Right renal cortex interstitium (tissue), 3 donors: ENCODE measurements at regions not wholly inside any gene's neighbourhood (a gene's known extent, or its start where the extent isn't known, plus 50 kb on each side); places are given as distances from the start of the nearest gene placed in this dataset.

Experiments
- DNase-seq, 3 donors: peaks; one replicate each; pipeline ENCODE4 v3.0.0-alpha.2; 2013; ENCODE audit warnings: low read depth in 3 of 3, low spot score in 2 of 3

DNA sequence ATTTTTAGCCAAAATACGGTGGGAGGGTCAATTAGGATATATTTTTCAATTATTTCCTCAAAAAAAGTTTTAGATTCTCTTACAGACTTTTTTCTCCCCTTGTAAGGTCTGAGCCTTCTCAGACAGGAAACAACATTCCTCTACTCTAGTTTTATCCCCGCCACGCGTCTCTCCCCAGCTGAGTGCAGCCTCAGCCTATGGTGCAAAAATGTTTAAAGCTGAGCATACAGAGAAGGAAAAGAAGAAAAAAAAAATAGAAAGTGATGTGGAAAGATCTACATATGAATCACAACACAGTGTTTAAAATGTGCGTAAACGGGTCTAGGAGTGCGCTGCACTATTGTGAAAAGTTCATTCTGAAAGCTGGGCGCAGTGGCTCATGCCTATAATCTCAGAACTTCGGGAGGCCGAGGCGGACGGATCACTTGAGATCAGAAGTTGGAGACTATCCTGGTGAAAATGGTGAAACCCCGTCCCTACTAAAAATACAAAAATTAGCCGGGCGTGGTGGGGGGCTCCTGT, 159.0 kb downstream of the TRIM27 start:
- no peak for DNase-seq

DNA sequence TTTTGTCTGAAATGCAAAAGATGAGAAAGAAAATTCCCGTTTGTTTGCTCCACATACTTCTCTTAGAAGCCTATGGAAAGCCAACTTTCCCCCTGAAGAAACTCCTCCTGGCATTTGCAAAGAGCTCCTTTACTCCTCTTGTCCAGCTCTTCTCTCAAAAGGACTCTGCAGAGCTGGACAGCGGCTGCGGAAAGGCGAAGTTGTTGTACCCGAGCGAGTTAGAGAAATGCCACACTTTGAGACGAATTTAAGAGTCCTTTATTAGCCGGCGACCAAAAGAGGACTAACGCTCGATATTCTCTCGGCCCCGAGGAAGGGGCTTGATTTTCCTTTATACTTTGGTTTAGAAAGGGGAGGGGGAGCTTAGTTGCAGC, 157.8 kb downstream of the TRIM27 start:
- DNase-seq: no peak

DNA sequence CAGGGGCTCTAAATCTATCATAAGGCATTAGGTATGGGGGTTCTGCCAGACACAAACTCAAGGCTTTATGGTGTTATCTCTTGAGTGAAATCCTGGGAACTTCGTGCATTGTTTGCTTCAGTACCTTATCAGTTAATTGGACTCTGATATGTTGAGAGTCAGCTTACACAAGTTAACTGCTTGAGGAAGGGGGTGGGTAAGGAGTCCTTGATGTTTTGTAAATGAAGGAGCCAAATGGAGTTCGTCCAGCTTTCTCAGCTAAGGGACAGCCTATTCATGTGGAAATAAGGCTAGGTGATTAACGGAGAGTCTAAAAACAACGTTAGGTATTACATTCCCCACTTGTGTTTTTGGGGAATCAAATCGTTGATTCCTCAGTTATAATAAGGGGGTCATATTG, 157.4 kb downstream of the TRIM27 start:
- no peak for DNase-seq

DNA sequence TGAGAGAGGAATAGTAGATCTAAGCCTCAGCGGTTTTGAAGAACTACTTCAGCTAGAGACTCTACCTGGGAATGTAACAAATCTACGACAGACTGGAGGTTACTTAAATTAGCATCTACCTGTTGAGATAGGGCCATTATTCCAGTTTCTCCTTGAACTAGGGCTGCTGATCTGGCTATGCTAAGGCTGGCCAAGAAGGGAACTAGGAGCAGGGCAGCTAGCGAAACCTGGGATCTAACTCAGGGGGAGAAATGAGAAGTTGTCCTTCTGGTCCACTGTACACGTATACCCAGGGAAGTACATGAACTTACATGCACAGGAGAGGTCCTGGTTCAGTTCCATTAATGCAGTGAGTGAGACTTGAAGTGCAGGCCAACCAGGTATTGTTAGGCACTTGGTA, 156.7 kb downstream of the TRIM27 start:
- no peak for DNase-seq

DNA sequence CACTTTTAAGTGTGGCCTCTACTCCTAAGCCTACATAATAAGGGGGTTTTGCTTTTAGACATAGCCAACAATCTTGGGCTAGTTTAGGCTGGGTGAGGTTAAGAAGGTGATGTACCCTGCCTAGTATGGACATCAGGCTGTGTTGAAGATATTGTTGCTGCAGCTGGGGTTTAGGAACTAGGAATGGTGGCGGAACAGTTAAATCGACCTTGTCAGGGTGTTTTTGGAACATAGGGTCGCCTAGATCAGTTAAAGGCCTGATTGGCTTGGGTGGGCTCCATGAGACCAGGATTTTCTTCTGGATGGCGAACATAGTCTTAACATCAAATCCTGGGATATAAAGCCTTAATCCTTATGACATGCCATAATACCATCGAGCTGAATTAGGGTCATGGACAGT, 156.1 kb downstream of the TRIM27 start:
- DNase-seq: no peak

DNA sequence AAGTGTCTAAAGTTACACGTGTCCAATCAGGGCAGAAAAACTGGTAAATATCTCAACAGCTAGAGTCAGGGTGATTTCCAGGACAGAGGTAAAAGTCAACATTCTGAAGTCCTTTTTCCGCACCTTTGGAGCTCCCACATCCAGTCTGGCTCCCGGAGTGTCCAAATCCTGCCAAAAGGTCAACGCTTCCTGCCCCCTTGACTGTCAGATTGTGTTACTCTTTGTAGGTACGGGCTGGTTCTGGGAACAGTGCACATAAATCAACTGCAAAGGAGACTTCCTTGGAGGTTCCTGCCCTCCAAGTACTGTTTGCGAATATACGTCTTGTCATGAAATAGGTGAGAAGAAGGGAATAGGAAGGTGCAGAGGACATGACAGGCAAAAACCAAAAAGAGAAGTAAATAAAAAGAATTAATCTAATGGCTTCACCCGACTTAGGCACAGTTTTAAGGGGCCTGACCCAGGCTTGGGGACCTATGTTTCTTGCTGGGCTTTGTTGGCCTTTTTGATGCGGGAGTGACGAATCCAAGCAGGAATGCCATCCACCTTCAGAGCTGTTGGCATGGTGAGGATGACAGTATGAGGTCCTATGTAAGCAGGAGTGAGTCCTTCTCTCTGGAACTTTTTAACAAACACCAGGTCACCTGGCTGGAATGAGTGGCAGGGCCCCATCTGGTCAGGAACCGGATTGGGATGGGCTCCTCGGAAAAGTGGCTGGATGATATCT, 155.4 kb downstream of the TRIM27 start:
- DNase-seq: no peak

DNA sequence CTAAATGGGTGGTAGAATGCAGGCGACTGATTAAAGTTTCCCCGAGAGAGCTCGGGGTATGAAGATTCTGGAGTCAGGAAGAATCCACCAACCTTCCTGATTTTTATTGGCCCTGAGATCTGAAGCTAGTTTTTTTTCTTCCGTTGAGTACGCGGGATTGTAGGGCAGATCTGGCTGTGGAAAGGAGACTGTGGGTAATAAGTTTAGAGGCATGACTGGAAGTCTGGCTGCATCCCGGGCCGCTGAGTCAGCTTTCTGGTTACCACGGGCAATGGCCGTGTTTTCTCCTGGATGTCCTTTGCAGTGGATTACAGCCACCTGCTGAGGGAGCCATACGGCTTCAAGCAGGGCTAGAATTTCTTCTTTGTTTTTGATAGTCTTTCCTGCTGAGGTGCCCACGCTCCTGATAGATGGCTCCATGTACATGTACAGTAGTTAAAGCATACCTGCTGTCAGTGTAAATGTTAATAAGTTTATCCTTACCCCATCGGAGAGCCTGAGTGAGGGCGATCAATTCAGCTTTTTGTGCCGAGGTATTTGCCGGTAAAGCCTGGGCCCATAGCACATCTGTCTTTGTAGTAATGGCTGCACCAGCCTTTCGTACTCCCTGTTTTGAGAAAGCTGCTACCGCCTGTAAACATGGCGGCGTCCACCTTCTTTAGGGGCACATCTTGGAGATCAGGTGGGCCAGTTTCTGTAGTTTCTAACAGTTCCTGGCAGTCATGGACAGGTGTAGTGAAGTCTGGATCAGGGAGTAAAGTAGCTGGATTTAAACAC, 154.0 kb downstream of the TRIM27 start:
- DNase-seq: no peak

DNA sequence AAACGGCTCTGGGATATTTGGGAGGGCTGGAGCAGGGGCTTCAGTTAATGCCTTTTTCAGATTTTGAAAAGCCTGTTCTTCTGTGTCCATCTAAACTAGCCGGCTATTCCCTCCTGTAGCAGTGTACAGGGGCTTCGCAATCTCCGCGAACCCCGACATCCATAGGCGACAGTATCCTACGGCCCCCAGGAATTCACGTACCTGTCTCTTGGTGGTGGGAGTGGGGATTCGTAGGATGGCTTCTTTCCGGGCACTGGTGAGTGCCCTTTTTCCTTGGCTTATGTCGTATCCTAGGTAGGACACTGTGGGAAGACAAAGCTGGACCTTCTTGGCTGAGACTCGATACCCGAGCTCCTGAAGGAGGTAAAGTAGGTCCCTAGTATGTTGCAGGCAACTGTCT, 153.1 kb downstream of the TRIM27 start:
- no peak for DNase-seq

DNA sequence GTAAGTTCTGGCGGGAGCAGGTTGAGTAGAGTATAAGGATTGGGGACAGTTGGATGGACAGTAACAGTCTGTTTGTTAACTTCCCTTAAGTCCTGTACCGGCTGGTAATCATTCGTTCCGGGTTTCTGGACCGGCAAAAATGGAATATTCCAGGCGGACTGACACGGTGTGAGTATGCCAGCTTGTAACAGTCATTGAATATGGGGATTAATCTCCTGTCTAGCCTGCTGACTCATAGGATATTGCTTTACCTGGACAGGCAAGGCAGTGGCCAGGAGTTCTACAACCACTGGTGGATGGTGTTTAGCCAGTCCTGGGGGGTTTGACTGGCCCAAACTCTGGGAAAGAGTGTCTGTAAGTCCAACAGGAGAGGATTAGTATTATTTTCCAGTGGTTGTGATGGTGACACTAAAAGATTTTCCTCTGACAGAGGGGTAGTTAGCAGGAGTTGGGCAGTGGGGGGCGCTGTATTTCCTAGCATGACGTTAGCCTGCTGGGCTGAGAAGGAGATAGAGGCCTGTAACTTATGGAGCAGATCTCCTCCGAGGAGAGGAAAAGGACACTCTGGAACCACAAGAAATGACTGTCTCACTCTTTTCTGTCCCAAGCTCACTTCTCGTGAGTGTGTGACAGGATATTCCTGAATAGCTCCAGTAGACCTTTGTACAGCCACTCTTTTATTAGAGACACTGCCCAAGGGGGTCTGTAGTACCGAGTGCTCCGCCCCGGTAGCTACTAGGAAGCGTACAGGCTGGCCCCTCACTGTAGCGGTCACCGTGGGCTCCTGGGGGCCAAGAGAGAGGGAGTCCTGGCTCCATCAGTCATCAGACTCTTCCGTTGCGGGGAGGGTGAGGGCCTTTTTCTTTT, 152.2 kb downstream of the TRIM27 start:
- DNase-seq: no peak

DNA sequence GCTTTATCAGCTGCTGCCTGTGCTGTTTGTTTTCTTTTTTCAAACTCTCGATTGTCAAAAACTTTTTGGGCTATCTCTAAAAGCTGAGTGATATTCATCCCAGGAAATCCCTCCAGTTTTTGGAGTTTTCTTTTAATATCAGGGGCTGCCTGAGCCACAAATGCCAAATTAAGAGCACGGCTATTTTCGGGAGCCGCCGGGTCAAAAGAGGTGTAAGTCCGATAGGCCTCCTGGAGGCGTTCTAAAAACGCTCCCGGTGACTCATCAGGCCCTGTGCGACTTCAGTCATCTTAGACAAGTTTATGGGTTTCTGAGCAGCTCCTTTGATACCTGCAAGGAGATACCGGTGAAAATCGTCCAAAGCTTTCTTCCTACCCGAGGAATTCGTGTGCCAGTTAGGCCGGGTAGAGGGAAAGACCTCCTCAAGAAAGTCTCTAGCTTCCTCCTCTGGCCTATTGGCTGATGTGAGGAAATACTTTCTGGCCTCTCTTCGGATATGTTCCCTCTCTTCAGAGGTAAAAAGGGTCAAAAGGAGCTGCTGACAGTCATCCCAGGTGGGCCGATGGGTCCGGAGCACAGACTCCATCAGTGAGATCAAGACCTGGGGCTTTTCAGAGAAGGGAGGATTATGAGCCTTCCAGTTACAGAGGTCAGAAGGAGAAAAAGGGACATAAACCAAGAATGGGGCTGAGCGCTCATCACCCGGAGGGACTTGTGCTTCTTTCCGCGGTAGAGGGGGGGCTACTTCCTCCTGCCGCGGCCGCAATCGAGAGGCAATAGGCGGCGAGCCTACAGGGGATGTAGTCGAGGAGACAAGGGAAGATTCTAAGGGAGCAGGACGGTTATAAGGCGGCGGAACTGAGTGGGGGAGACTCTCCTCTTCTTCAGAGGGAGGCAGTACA, 151.1 kb downstream of the TRIM27 start:
- DNase-seq: no peak

DNA sequence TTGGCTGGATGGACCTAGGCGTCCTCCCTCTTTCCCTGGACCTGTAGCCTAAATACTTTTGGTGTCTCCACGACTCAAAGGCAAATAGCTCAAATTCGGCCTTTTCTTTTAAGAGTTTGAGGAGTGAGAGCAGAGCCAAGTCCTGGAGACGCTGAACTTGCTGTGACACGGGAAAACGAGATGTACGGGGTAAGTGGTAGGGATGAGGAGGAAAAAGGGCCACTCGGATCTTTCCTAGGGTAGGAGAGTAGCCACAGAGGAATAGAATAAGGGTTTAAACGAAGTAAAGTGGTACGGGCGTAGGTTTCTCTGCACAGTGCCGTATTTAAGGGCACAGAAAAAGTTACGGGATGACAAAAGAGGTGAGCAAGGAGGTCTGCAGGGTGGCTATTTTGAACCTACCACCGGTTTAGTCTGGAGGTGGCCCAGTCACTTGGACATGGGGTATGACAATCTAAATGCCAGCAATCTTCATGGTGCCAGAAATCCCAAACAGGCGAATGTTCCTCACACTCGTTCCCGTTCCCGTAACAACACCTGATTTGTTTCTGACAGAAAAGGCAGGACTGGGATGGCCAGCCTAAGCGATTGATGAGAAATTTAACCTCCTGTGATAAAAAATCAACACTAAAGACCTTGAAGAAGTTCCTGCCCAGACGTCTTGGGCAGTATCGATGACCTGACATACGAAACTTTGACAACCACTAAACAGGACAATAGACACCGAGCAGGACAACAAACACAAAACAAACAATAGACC, 149.3 kb downstream of the TRIM27 start:
- DNase-seq: no peak

DNA sequence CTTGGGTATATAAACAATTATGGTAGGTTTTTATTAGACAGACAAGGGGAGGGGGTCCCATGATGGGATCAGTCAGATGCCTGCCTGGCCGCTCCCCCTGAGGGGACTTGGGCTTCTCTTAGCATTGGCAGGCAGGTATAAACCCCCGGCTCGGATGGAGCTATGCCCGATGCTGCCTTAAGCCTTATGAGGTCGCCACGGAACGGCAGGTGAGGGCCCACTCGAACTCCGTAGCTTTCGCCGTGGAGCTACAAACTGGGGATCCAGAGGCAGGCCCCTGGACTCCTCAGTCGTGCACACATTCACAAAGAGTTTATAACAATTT, 148.8 kb downstream of the TRIM27 start:
- no peak for DNase-seq

DNA sequence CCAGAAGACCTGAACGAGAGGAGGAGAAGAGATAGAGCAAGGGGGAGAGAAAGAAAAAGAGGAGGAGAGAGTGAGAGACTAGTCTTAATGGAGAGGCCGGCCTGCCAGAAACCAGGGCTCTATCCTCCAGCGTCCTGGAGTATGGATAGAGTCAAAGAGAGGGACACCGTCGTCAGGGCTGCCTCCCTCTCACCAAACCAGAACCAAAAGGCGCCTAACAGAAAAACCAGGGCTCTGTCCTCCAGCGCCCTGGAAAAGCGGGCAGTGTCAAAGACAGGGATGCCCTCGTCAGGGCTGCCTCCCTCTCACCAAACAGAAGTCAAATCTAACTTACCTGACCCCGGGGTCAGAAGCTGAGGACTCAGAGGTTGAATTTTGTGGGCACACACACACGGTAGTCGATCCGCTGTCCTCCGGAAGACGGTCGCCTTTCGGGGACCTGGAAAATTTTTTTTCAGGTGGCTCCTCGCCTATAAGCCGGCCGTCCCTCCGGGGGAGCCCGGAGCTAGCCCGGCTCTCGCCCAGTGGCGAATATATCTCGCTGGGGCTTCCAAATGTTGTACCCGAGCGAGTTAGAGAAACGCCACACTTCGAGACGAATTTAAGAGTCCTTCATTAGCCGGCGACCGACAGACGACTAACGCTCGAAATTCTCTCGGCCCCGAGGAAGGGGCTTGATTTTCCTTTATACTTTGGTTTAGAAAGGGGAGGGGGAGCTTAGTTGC, 148.2 kb downstream of the TRIM27 start:
- DNase-seq: no peak

DNA sequence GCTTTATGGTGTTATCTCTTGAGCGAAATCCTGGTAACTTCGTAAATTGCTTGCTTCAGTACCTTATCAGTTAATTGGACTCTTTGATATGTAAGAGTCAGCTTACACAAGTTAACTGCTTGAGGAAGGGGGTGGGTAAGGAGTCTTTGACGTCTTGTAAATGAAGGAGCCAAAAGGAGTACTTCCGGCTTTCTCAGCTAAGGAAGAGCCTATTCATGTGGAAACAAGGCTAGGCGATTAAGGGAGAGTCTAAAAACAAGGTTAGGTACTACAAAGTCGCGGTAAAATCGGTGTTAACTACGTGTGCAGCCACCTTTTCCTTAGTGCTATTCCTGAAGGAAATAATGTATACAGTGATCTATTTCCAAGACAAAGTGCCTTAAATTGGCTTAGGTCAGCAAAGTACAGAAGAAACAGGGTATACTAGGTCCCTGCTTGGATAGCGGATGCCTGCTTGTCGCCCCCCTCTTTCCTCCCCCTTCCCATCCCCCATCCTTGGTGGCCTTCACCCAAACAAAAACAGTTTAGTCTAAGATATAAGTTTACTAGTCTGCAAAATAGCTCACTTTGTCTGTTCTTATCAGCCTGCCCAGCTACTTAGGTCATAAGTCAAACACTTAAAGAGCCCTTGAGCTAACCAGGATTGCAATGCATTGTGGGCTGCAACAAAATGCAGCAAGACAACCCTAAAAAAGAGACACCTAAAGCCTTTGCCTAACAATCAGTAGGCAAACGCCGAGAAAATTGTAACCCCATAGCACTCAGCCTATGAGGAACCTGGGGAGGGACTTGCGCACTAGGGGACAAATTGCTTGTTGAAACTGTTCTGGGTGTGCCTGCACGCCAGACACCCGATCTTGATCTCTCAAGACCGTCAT, 147.3 kb downstream of the TRIM27 start:
- no peak for DNase-seq

DNA sequence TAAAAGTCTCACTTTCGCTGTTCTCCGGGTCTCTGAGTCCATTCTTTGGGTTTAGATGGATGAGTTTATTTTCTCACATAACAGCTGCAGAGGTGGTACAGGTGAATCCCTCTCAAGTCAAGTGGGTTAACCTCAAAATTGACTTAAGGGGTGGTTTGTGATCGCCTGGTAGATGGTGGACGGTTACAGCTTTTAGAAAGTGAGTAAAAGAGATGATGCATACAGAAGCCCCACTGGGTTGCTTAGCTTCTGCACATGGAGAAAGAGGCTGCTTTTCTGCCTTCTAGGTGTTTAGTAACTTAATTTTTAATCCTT, 146.7 kb downstream of the TRIM27 start:
- DNase-seq: no peak

DNA sequence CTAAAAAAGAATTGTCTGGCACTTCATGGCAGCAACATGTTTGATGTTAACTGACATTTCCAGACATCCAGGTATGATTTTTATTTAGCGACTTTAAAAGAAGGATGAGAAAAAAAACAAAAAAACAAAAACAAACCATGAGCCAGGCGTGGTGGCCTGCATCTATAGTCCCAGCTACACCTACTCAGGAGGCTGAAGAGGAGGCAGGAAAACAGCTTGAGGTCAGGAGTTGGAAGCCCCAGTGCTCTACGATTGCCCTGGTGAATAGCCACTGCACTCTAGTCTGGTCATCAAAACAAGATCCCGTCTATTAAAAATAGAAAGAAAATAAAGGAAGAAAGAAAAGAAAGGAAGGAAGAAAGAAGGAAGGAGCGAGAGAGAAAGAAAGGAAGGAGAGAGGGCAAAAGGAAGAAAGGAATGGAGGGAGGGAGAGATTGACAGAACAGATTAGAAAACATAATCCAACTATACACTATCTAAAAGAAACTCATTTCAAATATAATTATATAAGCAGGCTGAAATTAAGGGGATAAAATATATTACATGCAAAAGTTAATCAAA, 141.6 kb downstream of the TRIM27 start:
- no peak for DNase-seq

DNA sequence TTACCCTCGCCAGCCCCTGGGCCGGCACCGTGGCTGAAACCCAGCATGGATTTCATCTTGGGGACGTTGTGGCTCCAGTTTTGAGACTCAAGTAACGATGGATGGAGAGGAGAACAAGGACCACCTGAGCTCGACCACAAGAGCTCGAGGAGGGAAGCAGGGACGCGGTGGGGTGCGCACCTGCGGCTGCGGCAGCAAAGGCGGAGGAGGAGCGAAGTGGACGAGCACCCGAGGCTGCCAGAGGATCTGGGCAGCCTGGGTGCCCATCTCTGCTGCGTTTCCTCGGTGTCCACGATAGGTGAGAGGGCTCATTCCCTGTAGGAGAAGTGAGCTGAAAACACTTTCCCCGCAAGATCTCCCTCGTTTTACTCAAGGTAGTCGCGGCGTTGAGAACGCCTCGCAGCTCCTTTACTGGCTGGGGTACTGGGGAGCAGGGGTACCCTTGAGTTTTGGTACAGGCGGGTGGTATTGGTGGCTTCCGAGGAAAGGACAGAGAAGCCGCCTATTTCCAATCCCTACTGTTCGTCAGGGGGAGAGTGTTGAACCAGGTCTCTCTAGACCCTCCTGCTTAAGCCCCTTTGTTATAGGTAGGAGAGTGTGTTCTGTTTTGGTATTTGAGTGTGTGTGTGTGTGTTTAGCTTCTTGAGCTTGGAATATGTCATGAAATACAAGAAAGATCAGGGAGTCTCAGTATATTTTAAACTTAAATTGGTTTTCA, 137.7 kb downstream of the TRIM27 start:
- DNase-seq: no peak
